HEK293T (cell line): ENCODE measurements at regions not wholly inside any gene's neighbourhood (a gene's known extent, or its start where the extent isn't known, plus 50 kb on each side); places are given as distances from the start of the nearest gene placed in this dataset.

Experiments
- CTCF ChIA-PET: fragments of 350-600 bp; formaldehyde crosslinking; extraction: SDS; loops from one replicate; lab custom pipeline; 2021; ENCODE audit warnings: antibody characterized with exemption, inconsistent platforms; lab: Yijun Ruan, JAX
- POLR2A ChIA-PET: fragments of 350-600 bp; formaldehyde crosslinking; extraction: SDS; loops from one replicate; lab custom pipeline; 2020; ENCODE audit warnings: antibody characterized with exemption, inconsistent platforms; lab: Yijun Ruan, JAX
- DNase-seq: peaks from one replicate; pipeline ENCODE4 v3.0.0; 2012; ENCODE audit warnings: mixed read lengths; ENCODE audit errors: extremely low spot score
- ARNT ChIP-seq: fragments of 450-650 bp; IDR thresholded peaks from 2 replicates; pipeline ENCODE4 v1.6.1; 2017; ENCODE audit warnings: mild to moderate bottlenecking
- BHLHE40 ChIP-seq: fragments of 450-650 bp; IDR thresholded peaks from 2 replicates; pipeline ENCODE4 v1.6.1; 2016; ENCODE audit warnings: mild to moderate bottlenecking, moderate library complexity, borderline replicate concordance
- CTBP1 ChIP-seq: fragments of 450-650 bp; IDR thresholded peaks from 2 replicates; pipeline ENCODE4 v1.6.1; 2016; ENCODE audit warnings: borderline replicate concordance
- ELF4 ChIP-seq: fragments of 450-650 bp; IDR thresholded peaks from 2 replicates; pipeline ENCODE4 v1.6.1; 2017; ENCODE audit warnings: antibody characterized with exemption
- FOXA1 ChIP-seq: fragments of 450-650 bp; IDR thresholded peaks from 2 replicates; pipeline ENCODE4 v1.6.1; 2016; ENCODE audit warnings: mild to moderate bottlenecking
- FOXK2 ChIP-seq: fragments of 450-650 bp; IDR thresholded peaks from 2 replicates; pipeline ENCODE4 v1.6.1; 2016; ENCODE audit warnings: mild to moderate bottlenecking
- FOXM1 ChIP-seq: fragments of 450-650 bp; IDR thresholded peaks from 2 replicates; pipeline ENCODE4 v1.6.1; 2017; ENCODE audit warnings: mild to moderate bottlenecking, borderline replicate concordance
- HDGF ChIP-seq: fragments of 450-650 bp; IDR thresholded peaks from 2 replicates; pipeline ENCODE4 v1.6.1; 2017; ENCODE audit warnings: antibody characterized with exemption, borderline replicate concordance
- L3MBTL2 ChIP-seq: fragments of 450-650 bp; conservative IDR thresholded peaks from 2 replicates; pipeline ENCODE4 v1.6.1; 2016; ENCODE audit warnings: mild to moderate bottlenecking
- LEF1 ChIP-seq: fragments of 450-650 bp; IDR thresholded peaks from 2 replicates; pipeline ENCODE4 v1.6.1; 2017; ENCODE audit warnings: mild to moderate bottlenecking, borderline replicate concordance
- NFRKB ChIP-seq: fragments of 450-650 bp; IDR thresholded peaks from 2 replicates; pipeline ENCODE4 v1.6.1; 2016; ENCODE audit warnings: mild to moderate bottlenecking, moderate library complexity
- PKNOX1 ChIP-seq: fragments of 450-650 bp; IDR thresholded peaks from 2 replicates; pipeline ENCODE4 v1.6.1; 2016
- SP1 ChIP-seq: fragments of 450-650 bp; IDR thresholded peaks from 2 replicates; pipeline ENCODE4 v1.6.1; 2017
- SUZ12 ChIP-seq: fragments of 450-650 bp; IDR thresholded peaks from 2 replicates; pipeline ENCODE4 v1.6.1; 2016; ENCODE audit warnings: mild to moderate bottlenecking
- TARDBP ChIP-seq: fragments of 450-650 bp; IDR thresholded peaks from 2 replicates; pipeline ENCODE4 v1.6.1; 2016
- ZNF384 ChIP-seq: fragments of 450-650 bp; IDR thresholded peaks from 2 replicates; pipeline ENCODE4 v1.6.1; 2016

- no peak for TF ChIP-seq FOXM1
- no peak for TF ChIP-seq PKNOX1
- no peak for TF ChIP-seq LEF1
- no peak for TF ChIP-seq NFRKB
- no peak for TF ChIP-seq TARDBP
- no peak for TF ChIP-seq BHLHE40
- TF ChIP-seq FOXA1: no peak
- no peak for TF ChIP-seq SUZ12
- no peak for TF ChIP-seq HDGF
- no peak for TF ChIP-seq L3MBTL2
- TF ChIP-seq ARNT: no peak
- no peak for TF ChIP-seq ZNF384
- TF ChIP-seq FOXK2: no peak
- CTCF ChIA-PET: no interaction called here
- POLR2A ChIA-PET: no interaction called here
- DNase-seq: no peak
These were observed 54.2 kb upstream of the MGST2 start for GRCh38 chr4:139611391-139611790.

- no peak for DNase-seq
- POLR2A ChIA-PET: interaction anchor here (0.7 to 1.1 kb wide), 2 partner anchors 47 to 53 kb away, joined by 3 read pairs; partner anchors contain the start of gene SETD7
- no peak for TF ChIP-seq BHLHE40
- TF ChIP-seq PKNOX1: no peak
- TF ChIP-seq ZNF384: no peak
- TF ChIP-seq TARDBP: no peak
- TF ChIP-seq FOXK2: no peak
- CTCF ChIA-PET: interaction anchor here (0.6 to 1.9 kb wide), 5 partner anchors 10 to 600 kb away, joined by 3 to 8 read pairs (median 4); no protein-coding TSS in a partner anchor
These were observed 53.6 kb upstream of the SETD7 start for GRCh38 chr4:139609647-139610046.

GRCh38 chr4:139607502-139608060 lies 51.6 kb upstream of the SETD7 start:
- ChIA-PET CTCF (interaction anchor here (0.6 to 2.2 kb wide), 7 partner anchors 11 to 270 kb away, joined by 3 to 13 read pairs (median 4); no protein-coding TSS in a partner anchor), POLR2A (interaction anchor here (1.1 to 2.5 kb wide), 4 partner anchors 11 to 26 kb away, joined by 4 to 9 read pairs (median 6); no protein-coding TSS in a partner anchor)
- TF ChIP-seq LEF1 (no peak), ARNT (no peak)
- DNase-seq: no peak

GRCh38 chr4:139606579-139607501 lies 50.8 kb upstream of the SETD7 start:
- no peak for TF ChIP-seq FOXK2
- TF ChIP-seq L3MBTL2: peak; percentile 71
- CTCF ChIA-PET: interaction anchor here (0.6 to 2.2 kb wide), 13 partner anchors 10 to 271 kb away, joined by 3 to 13 read pairs (median 4); no protein-coding TSS in a partner anchor
- POLR2A ChIA-PET: interaction anchor here (1.1 to 2.5 kb wide), 9 partner anchors 10 to 50 kb away, joined by 3 to 12 read pairs (median 5); partner anchors contain the start of gene SETD7
- no peak for DNase-seq

- DNase-seq: no peak
- ChIA-PET POLR2A (interaction anchor here (1.2 to 2.5 kb wide), 7 partner anchors 10 to 51 kb away, joined by 3 to 12 read pairs (median 5); partner anchors contain the start of gene SETD7), CTCF (interaction anchor here (0.6 to 2.2 kb wide), 12 partner anchors 9 to 647 kb away, joined by 3 to 13 read pairs (median 4); no protein-coding TSS in a partner anchor)
- TF ChIP-seq HDGF (no peak), FOXK2 (no peak), NFRKB (no peak), ELF4 (no peak), LEF1 (no peak), TARDBP (no peak), FOXM1 (no peak), FOXA1 (no peak), ARNT (no peak), SP1 (no peak), PKNOX1 (no peak), SUZ12 (no peak), L3MBTL2 (no peak), BHLHE40 (no peak), CTBP1 (no peak), ZNF384 (no peak)
These were observed 50.1 kb upstream of the SETD7 start for GRCh38 chr4:139606103-139606502.
